ENCODE measurements at regions not wholly inside any gene's neighbourhood (a gene's known extent, or its start where the extent isn't known, plus 50 kb on each side); places are given as distances from the start of the nearest gene placed in this dataset.

DNA sequence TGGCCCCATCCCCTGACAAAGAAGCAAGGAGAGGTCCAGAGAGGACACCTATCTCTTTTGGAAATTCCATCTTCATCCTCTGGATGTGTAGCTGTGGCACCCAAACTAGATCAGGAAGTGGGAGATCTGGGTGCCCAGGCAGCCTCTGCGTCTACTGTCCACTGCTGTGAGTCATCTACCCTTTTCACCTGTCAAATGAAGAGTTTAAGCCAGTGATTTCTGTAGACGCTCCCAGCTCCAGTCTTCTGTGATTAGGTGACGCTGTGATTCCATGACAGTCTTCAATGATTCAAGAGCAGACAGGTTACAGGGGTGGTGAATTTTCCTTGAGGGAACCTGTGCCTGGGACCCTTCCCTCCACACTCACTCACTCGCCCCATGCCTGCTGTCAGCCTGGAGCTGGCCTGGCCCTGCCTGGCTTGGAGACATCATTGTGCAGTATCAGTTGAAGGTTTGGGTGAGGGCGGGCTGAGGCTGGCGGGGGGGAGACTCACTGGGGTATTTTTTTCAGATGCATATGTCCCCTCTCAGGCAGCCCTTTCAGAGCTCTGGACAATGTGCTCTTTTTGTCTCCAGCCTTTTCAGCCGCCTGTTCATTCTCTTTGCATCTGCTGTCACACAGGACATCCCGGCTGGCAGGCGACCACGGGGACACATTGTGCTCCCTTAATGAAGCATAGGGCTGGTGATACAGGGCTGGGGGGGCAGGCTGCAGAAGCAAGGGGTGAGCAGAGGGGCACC is 56.8 kb upstream of the PARP11 start:
- H3K4me3 ChIP-seq (replicated peaks in 1 of 2; ENCODE audit: low read depth in 1 of 2, low read length in 2 of 2): no peak overlapping the region
- no peaks in the 10 kb centered on the region for H3K9me3 ChIP-seq (ENCODE audit: control insufficient read depth in 1 of 2, insufficient read depth in 1 of 2, low read depth in 1 of 2, low read length in 2 of 2)
- TF ChIP-seq CEBPB (IDR thresholded peaks at IDR 0.05; ENCODE audit: low read depth): no peak
- no peak for TF ChIP-seq FOSL1 (IDR thresholded peaks at IDR 0.05; ENCODE audit: low read depth)
- TF ChIP-seq ELF1 (IDR thresholded peaks at IDR 0.05; ENCODE audit: borderline replicate concordance, low read depth): no peak
- TF ChIP-seq CBX3 (IDR thresholded peaks at IDR 0.05; ENCODE audit: low read depth): no peak
- no peak for TF ChIP-seq EGR1 (IDR thresholded peaks at IDR 0.05; ENCODE audit: low read depth)
- no peak for TF ChIP-seq JUND (IDR thresholded peaks at IDR 0.05)
- TF ChIP-seq REST (IDR thresholded peaks at IDR 0.05; ENCODE audit: low read depth): no peak
- no peak for TF ChIP-seq EZH2phosphoT487 (IDR thresholded peaks at IDR 0.05; ENCODE audit: borderline replicate concordance)
- TF ChIP-seq SRF (IDR thresholded peaks at IDR 0.05; ENCODE audit: low read depth): no peak
- no peak for TF ChIP-seq RAD21 (IDR thresholded peaks at IDR 0.05; ENCODE audit: low read depth)
- TF ChIP-seq ZNF274 (IDR thresholded peaks at IDR 0.05; ENCODE audit: low read depth, low read length): no peak
- no peaks in the 10 kb centered on the region for H3K79me2 ChIP-seq (ENCODE audit: insufficient read depth, low read length)
- ChIA-PET RAD21 (ENCODE audit: low non-redundant PET in 1 of 2, low total read pairs in 2 of 2, uncharacterized antibody in 2 of 2, unreplicated experiment in 2 of 2) (no interaction called here), CTCF (no interaction called here), POLR2A (no interaction called here)
- DNase-seq (ENCODE audit: low read depth, low spot score) (no peak), ATAC-seq (no peak)
- no peaks in the 10 kb centered on the region for H3K4me1 ChIP-seq (ENCODE audit: control insufficient read depth in 1 of 2, insufficient read depth in 2 of 2, low read length in 2 of 2)
- no TSS peak for BruUV-seq (replicated peaks)
- intact Hi-C loops (cut with micrococcal nuclease): no loop called here
- no peak overlapping the region for H3K9ac ChIP-seq (ENCODE audit: low read length)
- no peaks in the 10 kb centered on the region for H4K20me1 ChIP-seq (ENCODE audit: insufficient read depth)
- no peak overlapping the region for H3K27ac ChIP-seq (ENCODE audit: low read depth, low read length)
- no peak overlapping the region for H2AFZ ChIP-seq (ENCODE audit: low read depth, low read length, poor library complexity, severe bottlenecking)
- peaks cover 88% of the 10 kb centered on the region for H3K27me3 ChIP-seq (ENCODE audit: insufficient read depth, low read length)
- no peaks in the 10 kb centered on the region for H3K36me3 ChIP-seq (ENCODE audit: control insufficient read depth in 1 of 2, insufficient read depth in 2 of 2, low read length in 2 of 2)
- no peaks in the 10 kb centered on the region for H3K9me2 ChIP-seq (ENCODE audit: insufficient read depth)
- no peak overlapping the region for H3K4me2 ChIP-seq (ENCODE audit: low read length)

Data from HCT116 (cell line).